ENCODE measurements at regions not wholly inside any gene's neighbourhood (a gene's known extent, or its start where the extent isn't known, plus 50 kb on each side); places are given as distances from the start of the nearest gene placed in this dataset.

- TF ChIP-seq POLR2AphosphoS5 (IDR thresholded peaks at IDR 0.05; ENCODE audit: low read depth, low read length) (no peak), POLR2A (IDR thresholded peaks at IDR 0.05; ENCODE audit: low read depth, low read length) (no peak)
Measured at GRCh38 chr4:149056615-149057014, 614.4 kb upstream of the NR3C2 start.
